Liver (tissue), 7 donors: ENCODE measurements at regions not wholly inside any gene's neighbourhood (a gene's known extent, or its start where the extent isn't known, plus 50 kb on each side); places are given as distances from the start of the nearest gene placed in this dataset.

Source experiments
- DNase-seq: peaks from one replicate; pipeline ENCODE4 v3.0.0-alpha.2; 2017; ENCODE audit warnings: low spot score
- H3K27ac ChIP-seq, 2 donors: one replicate each; pipeline ENCODE4 v1.7.0; 2013; ENCODE audit warnings: inconsistent platforms in 2 of 2, low read length in 2 of 2, control low read depth in 1 of 2, low read depth in 1 of 2, mild to moderate bottlenecking in 1 of 2
- H3K27me3 ChIP-seq, 4 donors: one replicate each; pipeline versions ENCODE4 v1.6.1 to v1.7.0; 2013; ENCODE audit warnings: low read length in 3 of 4, inconsistent platforms in 1 of 4, mild to moderate bottlenecking in 1 of 4, moderate library complexity in 1 of 4; ENCODE audit not compliant: control insufficient read depth in 4 of 4, insufficient read depth in 4 of 4
- H3K36me3 ChIP-seq, 4 donors: one replicate each; pipeline versions ENCODE4 v1.6.1 to v1.7.0; 2013; ENCODE audit warnings: low read length in 3 of 4, mild to moderate bottlenecking in 3 of 4, low read depth in 1 of 4, moderate library complexity in 1 of 4; ENCODE audit not compliant: control insufficient read depth in 4 of 4, insufficient read depth in 3 of 4
- H3K4me1 ChIP-seq, 4 donors: one replicate each; pipeline versions ENCODE4 v1.6.1 to v1.7.0; 2013; ENCODE audit warnings: low read length in 3 of 4, mild to moderate bottlenecking in 3 of 4, moderate library complexity in 1 of 4; ENCODE audit not compliant: control insufficient read depth in 4 of 4, insufficient read depth in 4 of 4
- H3K4me3 ChIP-seq, 3 donors: one replicate each; pipeline versions ENCODE4 v1.6.1 to v1.7.0; 2013; ENCODE audit warnings: low read length in 3 of 3, control low read depth in 1 of 3, low read depth in 1 of 3, mild to moderate bottlenecking in 1 of 3
- H3K9ac ChIP-seq, 2 donors: one replicate each; pipeline ENCODE4 v1.7.0; 2013; ENCODE audit warnings: low read length in 2 of 2, mild to moderate bottlenecking in 2 of 2, moderate library complexity in 2 of 2, control low read depth in 1 of 2, low read depth in 1 of 2
- H3K9me3 ChIP-seq, 4 donors: one replicate each; pipeline versions ENCODE4 v1.6.1 to v1.7.0; 2013; ENCODE audit warnings: low read length in 3 of 4; ENCODE audit not compliant: control insufficient read depth in 4 of 4
- EGR1 ChIP-seq, 2 donors: IDR thresholded peaks; 2 replicates each; pipeline ENCODE4 v1.6.1; 2016 to 2018; ENCODE audit warnings: antibody characterized with exemption in 2 of 2, low read depth in 2 of 2
- GABPA ChIP-seq, 2 donors: IDR thresholded peaks in 1 of 2; conservative IDR thresholded peaks in 1 of 2; 2 replicates each; pipeline ENCODE4 v1.6.1; 2016; ENCODE audit warnings: antibody characterized with exemption in 2 of 2, mild to moderate bottlenecking in 1 of 2, moderate library complexity in 1 of 2
- HNF4A ChIP-seq, 2 donors: conservative IDR thresholded peaks; 2 replicates each; pipeline ENCODE4 v1.6.1; 2016; ENCODE audit warnings: antibody characterized with exemption in 2 of 2, mild to moderate bottlenecking in 2 of 2
- JUND ChIP-seq, 2 donors: IDR thresholded peaks; 2 replicates each; pipeline ENCODE4 v1.6.1; 2016; ENCODE audit warnings: antibody characterized with exemption in 2 of 2
- NR2F2 ChIP-seq: IDR thresholded peaks from 2 replicates; pipeline ENCODE4 v1.6.1; 2016; ENCODE audit warnings: antibody characterized with exemption
- RAD21 ChIP-seq, 2 donors: IDR thresholded peaks; 2 replicates each; pipeline ENCODE4 v1.6.1; 2016; ENCODE audit warnings: antibody characterized with exemption in 2 of 2, mild to moderate bottlenecking in 2 of 2
- RXRA ChIP-seq, 2 donors: IDR thresholded peaks; 2 replicates each; pipeline ENCODE4 v1.6.1; 2017 to 2018; ENCODE audit warnings: antibody characterized with exemption in 2 of 2, mild to moderate bottlenecking in 1 of 2
- SP1 ChIP-seq: IDR thresholded peaks from 2 replicates; pipeline ENCODE4 v1.6.1; 2018; ENCODE audit warnings: antibody characterized with exemption, mild to moderate bottlenecking
- YY1 ChIP-seq: IDR thresholded peaks from 2 replicates; pipeline ENCODE4 v1.6.1; 2016; ENCODE audit warnings: antibody characterized with exemption, mild to moderate bottlenecking
- WGBS: extraction: QIAGEN DNeasy Blood & Tissue Kit; methylation state at CpG from one replicate; pipeline ENCODE4 v1.1.7; 2013; 5-methylcytosine and 5-hydroxymethylcytosine counted together
- TF ChIP-seq, protein P1 (sequence below): IDR thresholded peaks from 2 replicates; pipeline ENCODE4 v1.6.1; 2016; ENCODE audit warnings: antibody characterized with exemption
- TF ChIP-seq, protein P2 (sequence below): IDR thresholded peaks from 2 replicates; pipeline ENCODE4 v1.6.1; 2016; ENCODE audit warnings: antibody characterized with exemption
- TF ChIP-seq, protein P3 (sequence below): IDR thresholded peaks from 2 replicates; pipeline ENCODE4 v1.6.1; 2016; ENCODE audit warnings: antibody characterized with exemption
- donor health status: healthy.
- donor health status: healthy.
- donor health status: healthy.
- donor health status: healthy.

DNA sequence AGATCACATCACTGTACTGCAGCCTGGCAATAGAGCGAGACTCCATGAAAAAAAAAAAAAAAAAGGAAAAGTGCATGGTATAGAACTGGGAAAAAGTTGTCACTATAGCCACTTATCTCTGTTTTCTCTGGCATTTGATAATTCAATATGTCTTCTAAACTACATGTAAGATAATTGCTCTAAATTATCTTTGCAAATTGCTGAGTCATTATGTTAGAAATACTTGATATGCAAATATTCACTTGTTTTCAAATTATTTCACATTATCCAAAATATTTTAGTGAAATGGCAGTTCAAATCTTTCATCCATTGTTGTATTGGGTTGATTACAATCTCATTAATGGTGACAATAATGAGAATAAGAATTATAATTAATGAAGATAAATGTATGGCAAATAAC, 1455.1 kb downstream of the KCNT2 start:
- 93% methylated on average over 1 of the region's 1 CpG for WGBS
- Histone ChIP-seq H3K4me3 (no peak overlapping the region), H3K27me3 (no peaks in the 10 kb centered on the region), H3K9ac (no peak overlapping the region), H3K27ac (no peak overlapping the region), H3K36me3 (no peaks in the 10 kb centered on the region), H3K4me1 (no peaks in the 10 kb centered on the region), H3K9me3 (no peaks in the 10 kb centered on the region)
- no peak for DNase-seq
- no peak for TF ChIP-seq GABPA (IDR thresholded peaks at IDR 0.05 in 1 of 2, conservative IDR thresholded peaks at IDR 0.05 in 1 of 2)
- no peak for TF ChIP-seq NR2F2
- no peak for TF ChIP-seq JUND (IDR thresholded peaks at IDR 0.05)
- no peak for TF ChIP-seq RXRA (IDR thresholded peaks at IDR 0.05)
- no peak for TF ChIP-seq RAD21 (IDR thresholded peaks at IDR 0.05)
- TF ChIP-seq EGR1 (IDR thresholded peaks at IDR 0.05; ENCODE audit: low read depth in 2 of 2) = no peak
- TF ChIP-seq, protein P1, sequence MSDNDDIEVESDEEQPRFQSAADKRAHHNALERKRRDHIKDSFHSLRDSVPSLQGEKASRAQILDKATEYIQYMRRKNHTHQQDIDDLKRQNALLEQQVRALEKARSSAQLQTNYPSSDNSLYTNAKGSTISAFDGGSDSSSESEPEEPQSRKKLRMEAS = no peak

DNA sequence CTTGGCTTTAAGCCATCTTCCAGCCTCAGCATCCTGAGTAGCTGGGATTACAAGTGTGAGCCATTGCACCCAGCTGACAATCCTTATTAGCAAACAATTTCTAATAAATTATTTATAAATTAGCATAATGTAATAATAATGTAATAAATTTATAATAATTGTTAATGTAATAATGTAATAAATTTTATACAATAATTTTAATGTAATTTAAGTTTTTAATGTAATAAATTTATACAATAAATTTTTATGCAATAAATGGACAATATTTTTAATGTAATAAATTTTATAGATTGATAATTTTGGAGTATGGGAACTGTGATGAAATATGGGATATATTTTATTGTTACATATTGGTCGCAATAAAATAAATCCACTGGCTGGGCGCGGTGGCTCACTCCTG, 1457.5 kb downstream of the KCNT2 start:
- Histone ChIP-seq H3K9me3 (no peaks in the 10 kb centered on the region), H3K36me3 (no peaks in the 10 kb centered on the region), H3K4me1 (no peaks in the 10 kb centered on the region), H3K9ac (no peak overlapping the region), H3K27me3 (no peaks in the 10 kb centered on the region), H3K4me3 (no peak overlapping the region), H3K27ac (no peak overlapping the region)
- no peak for TF ChIP-seq RXRA (IDR thresholded peaks at IDR 0.05)
- TF ChIP-seq, protein P2, sequence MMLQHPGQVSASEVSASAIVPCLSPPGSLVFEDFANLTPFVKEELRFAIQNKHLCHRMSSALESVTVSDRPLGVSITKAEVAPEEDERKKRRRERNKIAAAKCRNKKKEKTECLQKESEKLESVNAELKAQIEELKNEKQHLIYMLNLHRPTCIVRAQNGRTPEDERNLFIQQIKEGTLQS = no peak
- TF ChIP-seq YY1 = no peak
- no peak for TF ChIP-seq HNF4A (conservative IDR thresholded peaks at IDR 0.05)
- TF ChIP-seq EGR1 (IDR thresholded peaks at IDR 0.05; ENCODE audit: low read depth in 2 of 2) = no peak
- TF ChIP-seq, protein P3, sequence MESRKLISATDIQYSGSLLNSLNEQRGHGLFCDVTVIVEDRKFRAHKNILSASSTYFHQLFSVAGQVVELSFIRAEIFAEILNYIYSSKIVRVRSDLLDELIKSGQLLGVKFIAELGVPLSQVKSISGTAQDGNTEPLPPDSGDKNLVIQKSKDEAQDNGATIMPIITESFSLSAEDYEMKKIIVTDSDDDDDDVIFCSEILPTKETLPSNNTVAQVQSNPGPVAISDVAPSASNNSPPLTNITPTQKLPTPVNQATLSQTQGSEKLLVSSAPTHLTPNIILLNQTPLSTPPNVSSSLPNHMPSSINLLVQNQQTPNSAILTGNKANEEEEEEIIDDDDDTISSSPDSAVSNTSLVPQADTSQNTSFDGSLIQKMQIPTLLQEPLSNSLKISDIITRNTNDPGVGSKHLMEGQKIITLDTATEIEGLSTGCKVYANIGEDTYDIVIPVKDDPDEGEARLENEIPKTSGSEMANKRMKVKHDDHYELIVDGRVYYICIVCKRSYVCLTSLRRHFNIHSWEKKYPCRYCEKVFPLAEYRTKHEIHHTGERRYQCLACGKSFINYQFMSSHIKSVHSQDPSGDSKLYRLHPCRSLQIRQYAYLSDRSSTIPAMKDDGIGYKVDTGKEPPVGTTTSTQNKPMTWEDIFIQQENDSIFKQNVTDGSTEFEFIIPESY = no peak
- no peak for TF ChIP-seq RAD21 (IDR thresholded peaks at IDR 0.05)
- TF ChIP-seq, protein P1 = no peak
- no peak for TF ChIP-seq SP1
- WGBS = 95% methylated on average over 3 of the region's 3 CpGs
- no peak for DNase-seq

DNA sequence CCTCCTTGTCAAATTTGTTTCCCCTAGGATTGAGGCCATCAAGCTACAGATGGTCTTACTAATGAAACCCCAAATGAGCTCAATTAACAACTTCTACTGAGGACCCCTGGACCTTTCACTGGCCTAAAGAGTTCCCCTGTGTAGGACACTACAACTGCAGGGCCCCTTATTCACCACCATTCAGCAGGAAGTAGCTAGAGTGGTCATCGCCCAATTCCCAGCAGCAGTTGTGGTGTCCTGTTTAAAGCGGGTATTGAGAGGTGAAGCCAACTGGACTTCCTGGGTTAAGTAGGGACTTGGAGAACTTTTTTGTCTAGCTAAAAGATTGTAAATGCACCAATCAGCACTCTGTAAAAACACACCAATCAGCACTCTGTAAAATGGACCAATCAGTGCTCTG, 1466.9 kb downstream of the KCNT2 start:
- Histone ChIP-seq H3K4me1 (no peaks in the 10 kb centered on the region), H3K4me3 (no peak overlapping the region), H3K27ac (no peak overlapping the region), H3K9ac (no peak overlapping the region), H3K9me3 (peaks cover 0 to 3% (median 0%) of the 10 kb centered on the region in 4 donors), H3K36me3 (no peaks in the 10 kb centered on the region), H3K27me3 (no peaks in the 10 kb centered on the region)
- WGBS = 93% methylated on average over 2 of the region's 2 CpGs
- TF ChIP-seq, protein P2 = no peak
- no peak for DNase-seq
